Upper lobe of left lung (tissue), 4 donors: ENCODE measurements at regions not wholly inside any gene's neighbourhood (a gene's known extent, or its start where the extent isn't known, plus 50 kb on each side); places are given as distances from the start of the nearest gene placed in this dataset.

ENCODE experiments used
- EP300 ChIP-seq, 4 donors: sonication (generic); formaldehyde crosslinking; IDR thresholded peaks; one replicate each; pipeline ENCODE4 v1.5.1; 2017; ENCODE audit warnings: antibody characterized with exemption in 4 of 4, control low read depth in 2 of 4
- POLR2A ChIP-seq, 4 donors: fragments of 450-650 bp; IDR thresholded peaks; one replicate each; pipeline ENCODE4 v1.5.1; 2016 to 2017; ENCODE audit warnings: antibody characterized with exemption in 4 of 4, mild to moderate bottlenecking in 2 of 4
- TF ChIP-seq, protein P1 (sequence below), 6 experiments: fragments of 450-650 bp in 4 of 6; fragments of 200-600 bp in 2 of 6; sonication (generic) in 2 of 6; IDR thresholded peaks; one replicate each; pipeline ENCODE4 v1.5.1; 2016 to 2019; ENCODE audit warnings: antibody characterized with exemption in 6 of 6

DNA sequence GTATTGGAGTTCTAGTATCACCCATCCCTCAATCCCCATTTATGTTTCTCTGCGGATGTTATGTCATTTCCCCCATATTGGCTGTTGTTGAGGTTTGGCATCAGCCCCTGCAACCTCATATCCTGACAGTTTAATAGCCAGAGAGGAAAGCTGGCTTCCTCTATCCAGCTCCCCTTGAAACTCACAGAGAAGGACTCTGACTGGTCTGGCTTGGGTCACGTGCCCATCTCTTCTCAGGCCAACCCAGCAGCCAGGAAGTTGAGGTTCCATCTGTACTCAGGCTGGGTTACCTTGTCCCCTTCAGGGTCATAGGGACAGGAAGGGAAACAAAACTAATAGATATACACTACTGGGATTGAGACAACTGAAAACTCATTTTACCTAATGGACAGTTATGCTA lies 148.0 kb upstream of the SLC14A2 start:
- TF ChIP-seq, protein P1, sequence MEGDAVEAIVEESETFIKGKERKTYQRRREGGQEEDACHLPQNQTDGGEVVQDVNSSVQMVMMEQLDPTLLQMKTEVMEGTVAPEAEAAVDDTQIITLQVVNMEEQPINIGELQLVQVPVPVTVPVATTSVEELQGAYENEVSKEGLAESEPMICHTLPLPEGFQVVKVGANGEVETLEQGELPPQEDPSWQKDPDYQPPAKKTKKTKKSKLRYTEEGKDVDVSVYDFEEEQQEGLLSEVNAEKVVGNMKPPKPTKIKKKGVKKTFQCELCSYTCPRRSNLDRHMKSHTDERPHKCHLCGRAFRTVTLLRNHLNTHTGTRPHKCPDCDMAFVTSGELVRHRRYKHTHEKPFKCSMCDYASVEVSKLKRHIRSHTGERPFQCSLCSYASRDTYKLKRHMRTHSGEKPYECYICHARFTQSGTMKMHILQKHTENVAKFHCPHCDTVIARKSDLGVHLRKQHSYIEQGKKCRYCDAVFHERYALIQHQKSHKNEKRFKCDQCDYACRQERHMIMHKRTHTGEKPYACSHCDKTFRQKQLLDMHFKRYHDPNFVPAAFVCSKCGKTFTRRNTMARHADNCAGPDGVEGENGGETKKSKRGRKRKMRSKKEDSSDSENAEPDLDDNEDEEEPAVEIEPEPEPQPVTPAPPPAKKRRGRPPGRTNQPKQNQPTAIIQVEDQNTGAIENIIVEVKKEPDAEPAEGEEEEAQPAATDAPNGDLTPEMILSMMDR (IDR thresholded peaks at IDR 0.05): no peak
- TF ChIP-seq POLR2A (IDR thresholded peaks at IDR 0.05) (no peak), EP300 (IDR thresholded peaks at IDR 0.05) (no peak)
